DOHH2 (cell line): ENCODE measurements at regions not wholly inside any gene's neighbourhood (a gene's known extent, or its start where the extent isn't known, plus 50 kb on each side); places are given as distances from the start of the nearest gene placed in this dataset.

Source experiments
- H3F3A ChIP-seq: fragments of 200-600 bp; sonication (generic), shearing (Covaris generic); 2 replicates; pipeline ENCODE4 v1.6.0; 2016; ENCODE audit warnings: antibody characterized with exemption, mild to moderate bottlenecking; ENCODE audit not compliant: control insufficient read depth, insufficient read depth
- H3K27ac ChIP-seq: fragments of 200-600 bp; sonication (generic); 2 replicates; pipeline ENCODE4 v1.5.1; 2014; ENCODE audit warnings: low read depth, mild to moderate bottlenecking, low read length, moderate library complexity
- H3K27me3 ChIP-seq: fragments of 200-600 bp; sonication (generic); 2 replicates; pipeline ENCODE4 v1.6.1; 2014; ENCODE audit warnings: mild to moderate bottlenecking, low read length, mixed read lengths; ENCODE audit not compliant: control insufficient read depth
- H3K36me3 ChIP-seq: fragments of 200-600 bp; sonication (generic); 2 replicates; pipeline ENCODE4 v1.6.1; 2014; ENCODE audit warnings: mild to moderate bottlenecking, low read length, moderate library complexity, mixed read lengths; ENCODE audit not compliant: control insufficient read depth
- H3K4me1 ChIP-seq: fragments of 200-600 bp; sonication (generic); 2 replicates; pipeline ENCODE4 v1.6.1; 2014; ENCODE audit warnings: mild to moderate bottlenecking, low read length, mixed read lengths; ENCODE audit not compliant: control insufficient read depth
- H3K4me2 ChIP-seq: fragments of 200-600 bp; sonication (generic); 2 replicates; pipeline ENCODE4 v1.6.0; 2014; ENCODE audit warnings: mild to moderate bottlenecking, low read length, moderate library complexity
- H3K4me3 ChIP-seq: fragments of 200-600 bp; sonication (generic); 2 replicates; pipeline ENCODE4 v1.5.1; 2014; ENCODE audit warnings: mild to moderate bottlenecking, low read length, mixed read lengths
- H3K79me2 ChIP-seq: fragments of 200-600 bp; sonication (generic); 2 replicates; pipeline ENCODE4 v1.6.1; 2014; ENCODE audit warnings: mild to moderate bottlenecking, low read length, mixed read lengths; ENCODE audit not compliant: control insufficient read depth
- H3K9me2 ChIP-seq: fragments of 200-600 bp; sonication (generic); replicated peaks from 2 replicates; pipeline ENCODE4 v1.6.1; 2014; ENCODE audit warnings: mild to moderate bottlenecking, low read length, mixed read lengths; ENCODE audit not compliant: control insufficient read depth
- H3K9me3 ChIP-seq: fragments of 200-600 bp; sonication (generic); 2 replicates; pipeline ENCODE4 v1.6.1; 2014; ENCODE audit warnings: antibody characterized with exemption, low read length, mixed read lengths; ENCODE audit not compliant: control insufficient read depth, insufficient read depth
- H4K20me1 ChIP-seq: fragments of 200-600 bp; sonication (generic); 2 replicates; pipeline ENCODE4 v1.6.0; 2014; ENCODE audit warnings: low read depth, mild to moderate bottlenecking, antibody characterized with exemption, low read length, moderate library complexity; ENCODE audit not compliant: control insufficient read depth, insufficient read depth
- EZH2phosphoT487 ChIP-seq: fragments of 200-600 bp; sonication (generic); IDR thresholded peaks from 2 replicates; pipeline ENCODE4 v1.6.1; 2017; ENCODE audit warnings: borderline replicate concordance, mild to moderate bottlenecking, antibody characterized with exemption, low read length, moderate library complexity, mixed read lengths
- TF ChIP-seq, protein P1 (sequence below): fragments of 200-600 bp; sonication (generic); IDR thresholded peaks from one replicate; pipeline ENCODE4 v1.5.1; 2014; ENCODE audit warnings: antibody characterized with exemption, mild to moderate bottlenecking, low read depth, low read length; ENCODE audit not compliant: poor library complexity, severe bottlenecking

DNA sequence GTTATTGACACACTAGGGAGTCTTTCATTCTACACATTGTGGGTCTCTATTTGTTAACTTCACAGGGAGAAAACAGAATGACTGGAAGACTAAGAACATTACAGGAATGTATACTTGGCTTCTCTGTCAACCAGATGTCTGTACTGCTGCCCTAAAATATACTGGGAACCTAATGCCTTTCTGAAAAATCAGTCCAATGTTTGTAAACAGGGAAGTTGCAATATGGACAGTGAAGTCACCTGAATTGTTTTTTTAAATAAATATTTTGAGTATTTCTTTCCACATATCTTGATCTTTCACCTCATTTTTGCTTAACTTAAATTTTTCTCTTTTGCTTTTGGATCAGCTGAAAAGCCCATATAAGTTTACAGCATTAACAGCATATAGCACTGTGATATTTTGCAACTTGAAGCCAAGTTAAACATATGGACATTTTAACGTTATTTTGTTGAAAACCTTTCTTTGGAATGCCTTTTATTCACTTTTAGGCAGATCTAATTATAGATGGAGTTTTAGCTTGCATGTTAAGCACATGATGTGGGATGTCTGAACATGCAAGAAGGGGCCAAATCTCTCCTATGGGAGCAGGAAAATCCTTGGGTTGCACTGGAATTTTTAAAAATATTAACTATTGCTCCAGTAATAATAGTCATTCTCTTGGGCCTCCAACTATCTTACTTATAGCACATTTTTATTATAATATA lies 137.7 kb upstream of the TWIST2 start:
- Histone ChIP-seq H3K79me2 (no peaks in the 10 kb centered on the region), H3K9me2 (no peaks in the 10 kb centered on the region), H3K4me1 (no peaks in the 10 kb centered on the region), H3F3A (no peaks in the 10 kb centered on the region), H4K20me1 (no peaks in the 10 kb centered on the region), H3K36me3 (no peaks in the 10 kb centered on the region), H3K27me3 (no peaks in the 10 kb centered on the region), H3K9me3 (no peaks in the 10 kb centered on the region), H3K27ac (no peak overlapping the region), H3K4me2 (no peak overlapping the region), H3K4me3 (no peak overlapping the region)
- TF ChIP-seq, protein P1, sequence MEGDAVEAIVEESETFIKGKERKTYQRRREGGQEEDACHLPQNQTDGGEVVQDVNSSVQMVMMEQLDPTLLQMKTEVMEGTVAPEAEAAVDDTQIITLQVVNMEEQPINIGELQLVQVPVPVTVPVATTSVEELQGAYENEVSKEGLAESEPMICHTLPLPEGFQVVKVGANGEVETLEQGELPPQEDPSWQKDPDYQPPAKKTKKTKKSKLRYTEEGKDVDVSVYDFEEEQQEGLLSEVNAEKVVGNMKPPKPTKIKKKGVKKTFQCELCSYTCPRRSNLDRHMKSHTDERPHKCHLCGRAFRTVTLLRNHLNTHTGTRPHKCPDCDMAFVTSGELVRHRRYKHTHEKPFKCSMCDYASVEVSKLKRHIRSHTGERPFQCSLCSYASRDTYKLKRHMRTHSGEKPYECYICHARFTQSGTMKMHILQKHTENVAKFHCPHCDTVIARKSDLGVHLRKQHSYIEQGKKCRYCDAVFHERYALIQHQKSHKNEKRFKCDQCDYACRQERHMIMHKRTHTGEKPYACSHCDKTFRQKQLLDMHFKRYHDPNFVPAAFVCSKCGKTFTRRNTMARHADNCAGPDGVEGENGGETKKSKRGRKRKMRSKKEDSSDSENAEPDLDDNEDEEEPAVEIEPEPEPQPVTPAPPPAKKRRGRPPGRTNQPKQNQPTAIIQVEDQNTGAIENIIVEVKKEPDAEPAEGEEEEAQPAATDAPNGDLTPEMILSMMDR, result no peak
- TF ChIP-seq EZH2phosphoT487, result no peak

DNA sequence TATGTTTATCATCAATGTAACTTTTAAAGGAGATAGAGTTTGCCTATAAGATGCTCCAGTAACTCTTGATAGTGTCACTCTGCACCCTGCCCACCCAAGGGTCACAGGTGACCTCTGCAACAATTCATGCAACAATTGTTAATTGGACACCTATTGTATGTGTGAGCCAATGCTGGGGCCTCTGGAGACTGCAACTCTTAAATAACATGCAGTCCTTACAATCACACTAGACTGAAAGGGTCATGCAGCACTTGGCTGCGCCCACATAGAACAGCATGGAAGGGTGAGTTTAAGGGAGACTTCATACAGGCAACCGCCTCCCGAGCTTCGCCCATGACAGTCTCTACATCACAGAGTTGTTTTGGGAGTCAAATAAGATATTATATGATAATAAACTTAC lies 137.1 kb upstream of the TWIST2 start:
- no peaks in the 10 kb centered on the region for H4K20me1 ChIP-seq
- no peak overlapping the region for H3K4me3 ChIP-seq
- H3K27ac ChIP-seq, result no peak overlapping the region
- H3K4me2 ChIP-seq, result no peak overlapping the region
- H3F3A ChIP-seq, result no peaks in the 10 kb centered on the region
- no peaks in the 10 kb centered on the region for H3K9me3 ChIP-seq
- H3K9me2 ChIP-seq, result no peaks in the 10 kb centered on the region
- H3K4me1 ChIP-seq, result no peaks in the 10 kb centered on the region
- H3K36me3 ChIP-seq, result no peaks in the 10 kb centered on the region
- no peaks in the 10 kb centered on the region for H3K79me2 ChIP-seq
- no peaks in the 10 kb centered on the region for H3K27me3 ChIP-seq
- TF ChIP-seq, protein P1, result no peak
- no peak for TF ChIP-seq EZH2phosphoT487

DNA sequence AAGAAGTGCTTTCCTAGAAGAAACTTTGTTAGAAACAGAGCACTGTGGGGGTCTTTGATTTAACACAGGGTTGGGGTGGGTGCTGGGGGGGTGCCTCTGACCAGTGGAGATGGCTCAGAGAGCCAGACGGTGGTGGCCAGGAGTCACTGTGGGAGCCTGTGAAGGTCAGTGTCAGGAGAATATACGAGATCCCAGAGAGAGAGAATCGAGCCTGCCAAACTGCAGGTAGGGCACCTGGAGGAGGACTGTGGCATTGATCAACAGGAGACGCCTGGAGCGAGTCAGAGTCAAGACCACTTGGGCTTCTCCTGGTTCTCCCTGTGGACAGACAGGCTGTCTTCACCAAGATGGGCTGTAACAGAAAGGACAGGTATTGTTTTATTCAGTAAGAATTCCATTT lies 136.5 kb upstream of the TWIST2 start:
- Histone ChIP-seq H3K9me3 (no peaks in the 10 kb centered on the region), H3K4me2 (no peak overlapping the region), H3K36me3 (no peaks in the 10 kb centered on the region), H3K4me1 (no peaks in the 10 kb centered on the region), H3F3A (no peaks in the 10 kb centered on the region), H3K27me3 (no peaks in the 10 kb centered on the region), H4K20me1 (no peaks in the 10 kb centered on the region), H3K79me2 (no peaks in the 10 kb centered on the region), H3K27ac (no peak overlapping the region), H3K4me3 (no peak overlapping the region), H3K9me2 (no peaks in the 10 kb centered on the region)
- TF ChIP-seq EZH2phosphoT487, result no peak
- TF ChIP-seq, protein P1, result no peak
